NK-92 treated with Interleukin-12 subunit alpha and Interleukin-12 subunit beta, amount 100 ng/mL, for 24 hours (cell line): ENCODE measurements at regions not wholly inside any gene's neighbourhood (a gene's known extent, or its start where the extent isn't known, plus 50 kb on each side); places are given as distances from the start of the nearest gene placed in this dataset.
A peak's percentile ranks its signal among the peaks of the same experiment; 100 is the strongest.

Source experiments
- DNase-seq: peaks from one replicate; lab custom pipeline; 2025; lab: John Stamatoyannopoulos, UW

DNA sequence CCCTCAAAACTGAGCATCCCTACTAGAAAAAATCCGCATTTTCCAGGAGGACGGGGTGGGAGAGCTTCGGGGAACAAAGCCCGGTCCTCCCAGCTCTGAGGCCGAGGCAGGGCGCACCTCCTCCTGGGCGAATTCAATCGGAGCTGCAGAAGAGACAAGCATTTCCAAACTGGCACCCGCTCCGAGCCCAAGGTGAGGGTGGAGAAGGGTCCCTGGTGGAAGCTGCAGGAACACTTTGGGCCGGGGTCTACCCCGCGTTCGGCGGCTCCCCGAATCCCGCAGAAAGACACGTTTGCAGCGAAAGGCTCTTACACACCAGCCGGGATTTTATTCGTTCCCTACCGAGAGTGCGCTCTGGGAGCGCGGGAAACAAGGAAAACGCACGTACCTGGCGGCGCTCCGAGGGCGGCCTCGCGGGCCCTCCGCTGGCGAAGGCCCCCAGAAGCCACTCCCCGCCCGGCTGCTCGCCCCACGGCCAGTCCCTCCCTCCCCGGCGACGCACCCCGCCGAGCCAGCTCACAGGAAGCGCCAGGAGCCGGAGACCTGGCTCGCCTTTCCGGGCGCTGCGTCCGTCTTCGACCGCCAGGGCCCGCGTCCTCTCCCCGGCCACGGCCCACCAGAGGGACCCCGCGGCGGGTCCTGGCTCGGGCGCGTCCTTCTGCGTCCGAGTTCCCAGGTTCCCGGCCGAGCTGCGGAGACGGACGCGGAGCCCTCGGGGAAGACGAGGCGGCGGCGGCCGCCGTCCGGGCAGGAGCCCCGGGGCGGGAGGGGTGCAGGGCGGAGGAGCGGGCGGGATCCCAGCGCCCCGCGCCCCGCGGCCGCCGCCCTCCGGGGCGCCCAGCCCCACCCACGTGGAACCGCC, 49.8 kb upstream of the BAHCC1 start:
- peak; percentile 64 for DNase-seq
